Fibroblast of lung (primary cell): ENCODE measurements at regions not wholly inside any gene's neighbourhood (a gene's known extent, or its start where the extent isn't known, plus 50 kb on each side); places are given as distances from the start of the nearest gene placed in this dataset.

ENCODE experiments used
- DNase-seq, 2 donors: peaks; one replicate each; pipeline versions ENCODE4 v3.0.0 to v3.0.0-alpha.2; 2010; ENCODE audit warnings: low read depth in 2 of 2
- H2AFZ ChIP-seq: 2 replicates; pipeline ENCODE4 v1.5.1; 2012; ENCODE audit warnings: low read length, control low read depth, inconsistent platforms
- H3K27ac ChIP-seq: 2 replicates; pipeline ENCODE4 v1.5.1; 2011; ENCODE audit warnings: low read length, control low read depth; ENCODE audit not compliant: insufficient read depth
- H3K27me3 ChIP-seq: 2 replicates; pipeline ENCODE4 v1.5.1; 2011; ENCODE audit warnings: mild to moderate bottlenecking, low read length; ENCODE audit not compliant: control insufficient read depth, insufficient read depth
- H3K36me3 ChIP-seq: 2 replicates; pipeline ENCODE4 v1.5.1; 2011; ENCODE audit warnings: low read length; ENCODE audit not compliant: control insufficient read depth, insufficient read depth
- H3K4me1 ChIP-seq: 2 replicates; pipeline ENCODE4 v1.5.1; 2011; ENCODE audit warnings: low read length; ENCODE audit not compliant: control insufficient read depth, insufficient read depth; ENCODE audit errors: extremely low read depth
- H3K4me2 ChIP-seq: 2 replicates; pipeline ENCODE4 v1.5.1; 2011; ENCODE audit warnings: low read length, control low read depth; ENCODE audit not compliant: insufficient read depth; ENCODE audit errors: extremely low read depth
- H3K4me3 ChIP-seq, 4 experiments: fragments of 200-600 bp in 1 of 4; sonication (generic) in 1 of 4; replicated peaks in 1 of 4; 2 replicates each; pipeline ENCODE4 v1.5.1; 2011 to 2016; ENCODE audit warnings: low read length in 4 of 4, low read depth in 3 of 4, mild to moderate bottlenecking in 3 of 4, control low read depth in 2 of 4, inconsistent platforms in 1 of 4, mixed read lengths in 1 of 4; ENCODE audit not compliant: insufficient read depth in 1 of 4; ENCODE audit errors: control extremely low read depth in 1 of 4
- H3K79me2 ChIP-seq: 2 replicates; pipeline ENCODE4 v1.5.1; 2012; ENCODE audit warnings: mild to moderate bottlenecking, low read length, inconsistent platforms; ENCODE audit not compliant: control insufficient read depth, insufficient read depth
- H3K9ac ChIP-seq: 2 replicates; pipeline ENCODE4 v1.5.1; 2011; ENCODE audit warnings: mild to moderate bottlenecking, low read length, control low read depth; ENCODE audit not compliant: insufficient read depth
- H3K9me3 ChIP-seq: 2 replicates; pipeline ENCODE4 v1.5.1; 2012; ENCODE audit warnings: low read depth, low read length; ENCODE audit not compliant: control insufficient read depth, insufficient read depth
- H4K20me1 ChIP-seq: 2 replicates; pipeline ENCODE4 v1.5.1; 2011; ENCODE audit warnings: low read length; ENCODE audit not compliant: control insufficient read depth, insufficient read depth; ENCODE audit errors: extremely low read depth
- EZH2 ChIP-seq: IDR thresholded peaks from 2 replicates; pipeline ENCODE4 v1.5.1; 2012; ENCODE audit warnings: low read length, control low read depth, mild to moderate bottlenecking; ENCODE audit errors: missing control alignments
- TF ChIP-seq, protein P1 (sequence below), 2 donors: IDR thresholded peaks in 1 of 2; conservative IDR thresholded peaks in 1 of 2; 1 replicate in 1 of 2; 2 replicates in 1 of 2; pipeline ENCODE4 v1.5.1; 2011 to 2012; ENCODE audit warnings: low read length in 2 of 2, control low read depth in 1 of 2, inconsistent platforms in 1 of 2, low read depth in 1 of 2, mild to moderate bottlenecking in 1 of 2

DNA sequence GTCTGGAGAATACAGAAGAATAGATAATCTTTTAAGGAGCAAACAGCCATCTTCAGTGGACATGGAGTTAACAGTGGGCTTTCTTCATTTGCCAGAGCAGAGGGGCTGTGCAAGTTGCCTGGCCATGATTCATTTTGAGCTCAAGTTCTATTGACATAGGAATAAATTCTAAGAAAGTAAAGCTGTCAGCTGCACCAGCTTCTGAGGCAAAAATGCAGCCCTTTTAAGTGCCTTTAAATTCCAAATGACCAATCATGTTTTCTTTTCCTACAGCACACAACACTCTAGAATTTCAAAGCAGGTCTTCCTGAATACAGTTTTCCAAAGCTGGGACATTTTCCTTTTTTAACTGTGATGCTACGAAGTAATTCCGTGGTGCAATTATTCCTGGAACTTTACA lies 246.4 kb upstream of the NT5C1B start:
- Histone ChIP-seq H3K4me1 (peaks cover 9% of the 10 kb centered on the region), H3K27me3 (no peaks in the 10 kb centered on the region), H3K9ac (no peak overlapping the region), H3K4me3 (no peak overlapping the region), H4K20me1 (no peaks in the 10 kb centered on the region), H2AFZ (no peak overlapping the region), H3K4me2 (no peak overlapping the region), H3K79me2 (no peaks in the 10 kb centered on the region), H3K27ac (no peak overlapping the region), H3K36me3 (no peaks in the 10 kb centered on the region), H3K9me3 (no peaks in the 10 kb centered on the region)
- TF ChIP-seq, protein P1, sequence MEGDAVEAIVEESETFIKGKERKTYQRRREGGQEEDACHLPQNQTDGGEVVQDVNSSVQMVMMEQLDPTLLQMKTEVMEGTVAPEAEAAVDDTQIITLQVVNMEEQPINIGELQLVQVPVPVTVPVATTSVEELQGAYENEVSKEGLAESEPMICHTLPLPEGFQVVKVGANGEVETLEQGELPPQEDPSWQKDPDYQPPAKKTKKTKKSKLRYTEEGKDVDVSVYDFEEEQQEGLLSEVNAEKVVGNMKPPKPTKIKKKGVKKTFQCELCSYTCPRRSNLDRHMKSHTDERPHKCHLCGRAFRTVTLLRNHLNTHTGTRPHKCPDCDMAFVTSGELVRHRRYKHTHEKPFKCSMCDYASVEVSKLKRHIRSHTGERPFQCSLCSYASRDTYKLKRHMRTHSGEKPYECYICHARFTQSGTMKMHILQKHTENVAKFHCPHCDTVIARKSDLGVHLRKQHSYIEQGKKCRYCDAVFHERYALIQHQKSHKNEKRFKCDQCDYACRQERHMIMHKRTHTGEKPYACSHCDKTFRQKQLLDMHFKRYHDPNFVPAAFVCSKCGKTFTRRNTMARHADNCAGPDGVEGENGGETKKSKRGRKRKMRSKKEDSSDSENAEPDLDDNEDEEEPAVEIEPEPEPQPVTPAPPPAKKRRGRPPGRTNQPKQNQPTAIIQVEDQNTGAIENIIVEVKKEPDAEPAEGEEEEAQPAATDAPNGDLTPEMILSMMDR (conservative IDR thresholded peaks at IDR 0.05 in 1 of 2, IDR thresholded peaks at IDR 0.05 in 1 of 2; ENCODE audit: low read depth in 1 of 2, low read length in 2 of 2) = no peak
- TF ChIP-seq EZH2 = no peak
- DNase-seq = no peak

- Histone ChIP-seq H2AFZ (no peak overlapping the region), H3K4me3 (no peak overlapping the region), H3K9me3 (no peaks in the 10 kb centered on the region), H3K27ac (no peak overlapping the region), H3K4me1 (peaks cover 12% of the 10 kb centered on the region), H3K4me2 (peak overlapping the region; percentile 32), H3K36me3 (no peaks in the 10 kb centered on the region), H3K27me3 (no peaks in the 10 kb centered on the region), H3K9ac (no peak overlapping the region), H3K79me2 (no peaks in the 10 kb centered on the region), H4K20me1 (no peaks in the 10 kb centered on the region)
- TF ChIP-seq, protein P1 (conservative IDR thresholded peaks at IDR 0.05 in 1 of 2, IDR thresholded peaks at IDR 0.05 in 1 of 2; ENCODE audit: low read depth in 1 of 2, low read length in 2 of 2) = no peak
- DNase-seq = peak; percentile 62 to 77
These were observed 245.0 kb upstream of the NT5C1B start for GRCh38 chr2:18834341-18834740.

- H3K79me2 ChIP-seq = no peaks in the 10 kb centered on the region
- H3K27ac ChIP-seq = peak overlapping the region; percentile 30
- no peaks in the 10 kb centered on the region for H3K36me3 ChIP-seq
- H3K27me3 ChIP-seq = no peaks in the 10 kb centered on the region
- H4K20me1 ChIP-seq = no peaks in the 10 kb centered on the region
- H3K4me3 ChIP-seq = no peak overlapping the region
- TF ChIP-seq EZH2 = no peak
- TF ChIP-seq, protein P1 (conservative IDR thresholded peaks at IDR 0.05 in 1 of 2, IDR thresholded peaks at IDR 0.05 in 1 of 2; ENCODE audit: low read depth in 1 of 2, low read length in 2 of 2) = no peak
- H3K4me1 ChIP-seq = peaks cover 12% of the 10 kb centered on the region
- H2AFZ ChIP-seq = no peak overlapping the region
- H3K4me2 ChIP-seq = no peak overlapping the region
- H3K9ac ChIP-seq = no peak overlapping the region
- DNase-seq = no peak
- no peaks in the 10 kb centered on the region for H3K9me3 ChIP-seq
These were observed 244.6 kb upstream of the NT5C1B start for GRCh38 chr2:18833941-18834340.
